GM21825 (cell line): ENCODE measurements at regions not wholly inside any gene's neighbourhood (a gene's known extent, or its start where the extent isn't known, plus 50 kb on each side); places are given as distances from the start of the nearest gene placed in this dataset.
A peak's percentile ranks its signal among the peaks of the same experiment; 100 is the strongest.
"Not testable (repeated sequence)": the region's sequence is repeated elsewhere in the genome, so short reads cannot be mapped to it uniquely, and the experiment has no call there.

ENCODE experiments used
- ATAC-seq: cut with Tn5 transposase; IDR thresholded peaks from one replicate; pipeline ENCODE4 v1.9.1; 2021; ENCODE audit warnings: mild to moderate bottlenecking, moderate library complexity; ENCODE audit not compliant: unreplicated experiment

DNA sequence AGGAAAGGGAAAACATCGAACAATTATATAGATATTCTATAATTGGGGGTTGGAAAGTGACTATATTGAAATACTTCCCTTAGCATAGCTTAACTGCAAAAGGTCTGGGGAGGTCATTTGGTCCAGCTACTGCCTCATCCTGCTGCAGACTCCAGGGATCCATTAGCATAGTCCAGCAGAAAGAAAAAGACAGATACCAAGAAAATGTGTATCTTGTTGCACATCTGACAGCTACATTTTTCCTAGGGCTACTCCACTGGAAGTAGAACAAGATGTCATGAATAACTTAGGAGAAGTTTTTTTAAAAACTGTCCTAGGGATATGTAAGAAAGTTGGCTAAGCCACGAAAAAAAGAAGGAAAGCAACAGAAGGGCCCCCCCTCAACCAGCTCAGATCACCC, 92.9 kb upstream of the SLC30A5 start:
- no peak for ATAC-seq

DNA sequence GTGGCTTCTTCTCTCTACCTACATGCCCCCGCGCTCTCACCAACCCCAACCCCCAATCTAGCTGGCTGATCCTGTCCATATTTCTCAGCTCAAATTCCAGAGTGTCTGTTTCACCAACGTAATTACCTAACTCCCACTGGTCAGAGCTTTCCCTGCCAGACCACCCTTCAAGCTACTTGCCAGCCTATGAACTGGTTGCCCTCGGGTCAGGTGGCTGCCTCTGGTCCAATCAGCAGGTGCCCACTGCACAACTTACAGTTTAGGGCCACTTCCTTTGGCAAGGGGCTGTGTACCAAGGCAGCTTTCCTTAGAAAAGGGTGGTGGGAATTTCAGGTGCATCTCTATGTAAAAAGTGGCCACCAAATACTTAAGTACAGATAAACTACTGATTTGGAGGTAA, 92.2 kb upstream of the SLC30A5 start:
- ATAC-seq = no peak

DNA sequence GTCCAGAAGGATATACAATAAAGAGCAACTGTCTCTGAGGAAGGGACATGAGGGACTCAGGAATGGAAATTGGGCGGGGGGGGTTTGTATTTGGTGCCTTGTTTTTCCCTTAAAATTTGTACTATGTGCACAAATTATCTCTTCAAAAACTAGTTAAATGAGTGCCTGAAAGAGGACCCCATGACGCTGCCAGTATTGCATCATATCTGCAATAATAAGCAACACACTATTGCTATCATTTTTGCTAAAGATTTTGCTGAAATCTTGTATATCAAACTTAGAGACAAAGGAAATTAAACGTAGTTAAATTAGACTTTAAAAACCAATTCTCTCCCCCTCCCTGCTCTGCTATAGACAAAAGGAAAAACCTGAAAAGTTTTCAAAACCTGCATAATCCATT, 89.7 kb upstream of the SLC30A5 start:
- ATAC-seq = no peak

DNA sequence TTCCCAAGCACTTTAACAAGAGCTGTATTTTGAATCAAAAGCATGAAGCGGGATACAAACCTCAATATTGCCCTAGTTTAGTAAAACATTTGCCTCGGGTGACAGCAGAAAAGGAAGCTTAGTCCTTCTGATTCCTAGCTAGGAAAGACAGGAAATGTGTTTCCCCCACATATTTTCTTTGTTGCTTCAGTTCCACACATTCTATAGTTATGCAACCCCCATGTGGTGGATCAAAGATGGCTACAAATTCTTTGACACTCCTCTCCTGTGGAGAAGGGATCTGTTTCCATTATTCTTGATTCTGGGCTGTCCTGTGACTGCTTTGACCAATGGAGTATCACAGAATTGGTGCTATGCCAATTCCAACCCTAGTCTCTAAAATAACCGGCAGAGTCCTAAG, 89.1 kb upstream of the SLC30A5 start:
- ATAC-seq = no peak

DNA sequence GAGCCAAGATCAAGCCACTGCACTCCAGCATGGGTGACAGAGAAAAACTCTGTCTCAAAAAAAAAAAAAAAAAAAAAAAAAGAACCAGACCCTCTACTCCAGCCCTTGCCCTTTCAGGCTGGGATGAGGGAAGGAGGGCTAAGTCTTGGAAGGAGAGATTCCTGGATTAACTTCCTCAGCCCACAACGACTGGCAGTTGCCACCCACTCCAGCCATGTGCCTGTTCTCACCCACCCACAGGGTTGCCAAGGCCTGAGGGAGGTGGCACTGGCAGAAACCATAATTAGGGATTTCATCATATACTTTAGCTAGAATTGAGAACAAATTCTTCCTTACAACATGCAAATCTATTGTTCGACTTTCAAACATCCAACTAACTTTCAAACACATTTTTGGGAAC, 87.8 kb upstream of the SLC30A5 start:
- no peak for ATAC-seq

DNA sequence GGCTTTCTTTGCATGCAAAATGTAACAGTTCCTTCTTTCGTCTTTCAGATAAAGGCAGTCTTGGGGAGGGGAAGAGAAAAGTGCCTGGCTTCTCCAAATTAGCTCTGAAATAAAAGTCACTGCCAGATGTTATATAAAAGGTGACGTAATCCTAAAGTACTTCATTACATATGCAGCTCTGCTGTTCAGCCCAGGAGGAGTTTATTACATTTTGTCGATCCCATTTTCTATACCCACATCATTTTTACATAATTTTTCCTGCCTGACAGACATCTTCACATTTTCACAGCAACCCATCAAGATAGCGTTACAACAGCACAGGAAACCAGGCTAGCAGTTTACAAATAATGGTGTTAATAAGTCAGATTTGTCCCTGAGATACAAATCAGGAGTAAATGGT, 86.7 kb upstream of the SLC30A5 start:
- no peak for ATAC-seq

DNA sequence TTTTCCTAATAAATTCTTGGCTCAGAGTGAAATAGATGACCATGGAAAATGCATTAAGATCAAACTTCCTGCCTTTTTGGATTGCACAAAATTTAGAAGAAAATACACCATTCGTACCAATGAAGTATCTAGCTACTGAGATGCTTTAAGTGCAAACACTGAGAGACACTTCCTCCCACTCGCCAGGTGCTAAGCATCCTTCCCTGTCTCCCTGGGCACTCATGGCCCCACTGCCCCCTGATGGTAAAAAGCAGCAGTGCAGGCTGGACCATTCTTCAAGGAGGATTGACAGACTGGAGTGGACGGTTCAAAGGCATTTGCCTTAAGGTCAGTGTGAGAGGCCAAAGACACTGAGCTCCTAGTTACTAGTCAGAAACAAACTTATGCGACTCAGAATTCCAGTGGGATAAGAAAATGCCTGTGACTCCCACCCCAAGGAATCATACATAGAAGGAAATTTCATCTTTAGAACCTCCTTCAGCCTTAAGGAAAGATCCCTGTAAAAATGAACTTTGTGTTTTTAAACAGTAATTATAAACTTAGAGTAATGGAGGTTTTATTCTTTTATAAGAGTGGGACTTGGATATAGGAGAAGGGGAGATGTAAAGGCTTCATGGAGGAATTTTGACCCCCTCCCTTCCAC, 86.0 kb upstream of the SLC30A5 start:
- peak; percentile 83 for ATAC-seq

DNA sequence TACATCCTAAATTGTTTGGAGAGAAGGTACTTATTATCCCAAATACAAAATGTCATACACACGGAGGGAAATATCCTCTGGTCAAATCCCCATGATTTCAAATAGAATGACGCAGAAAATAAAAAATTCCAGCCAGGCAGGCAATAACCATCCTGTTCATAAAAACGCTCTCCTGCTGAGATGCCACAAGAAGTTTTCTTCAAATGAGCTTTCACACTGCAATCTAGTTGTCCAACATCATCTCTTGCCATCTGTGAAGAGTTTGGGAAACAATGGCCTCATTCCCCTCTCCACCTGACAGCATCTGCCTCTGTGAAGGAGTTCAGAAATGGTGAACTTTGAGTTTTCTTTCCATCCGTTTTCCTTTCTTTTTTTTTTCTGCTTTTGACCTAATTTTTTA, 83.3 kb upstream of the SLC30A5 start:
- no peak for ATAC-seq

DNA sequence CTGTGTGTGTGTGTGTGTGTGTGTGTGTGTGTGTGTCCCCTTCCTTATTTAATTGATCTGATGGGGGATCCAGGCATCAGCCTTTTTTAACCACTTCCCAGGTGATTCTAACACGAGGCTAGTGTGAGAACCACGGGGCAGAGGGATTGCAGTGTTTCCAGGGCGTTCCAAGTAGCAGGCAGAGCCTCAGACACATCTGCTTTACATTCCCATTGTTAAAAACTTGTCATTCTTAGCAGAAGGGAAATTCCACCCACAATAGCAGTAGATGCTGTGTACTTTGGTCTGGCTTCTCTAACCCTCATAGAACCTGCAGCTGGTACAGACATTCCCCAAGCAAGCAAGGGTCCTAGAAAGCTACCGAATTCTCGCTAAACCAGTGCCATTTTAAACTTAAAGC, 81.9 kb upstream of the SLC30A5 start:
- ATAC-seq = no peak

DNA sequence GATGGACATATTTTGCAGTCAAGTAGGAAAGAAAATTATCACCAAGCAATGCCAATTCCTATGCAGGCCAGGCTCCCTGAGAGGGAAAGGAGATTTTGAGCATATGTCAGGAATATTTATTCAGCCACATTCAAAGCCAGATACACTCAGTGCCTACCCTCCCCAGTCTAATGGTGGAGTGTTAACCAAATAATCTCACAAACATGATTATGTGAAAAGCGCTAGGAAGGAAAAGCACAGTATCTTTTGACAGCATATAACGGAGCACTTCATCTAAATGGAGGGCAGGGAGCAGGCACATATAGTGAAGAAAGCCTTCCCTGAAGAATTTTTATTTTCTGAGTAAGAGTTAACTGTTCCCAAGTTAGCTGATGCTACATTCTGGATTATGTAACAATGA, 80.3 kb upstream of the SLC30A5 start:
- no peak for ATAC-seq

DNA sequence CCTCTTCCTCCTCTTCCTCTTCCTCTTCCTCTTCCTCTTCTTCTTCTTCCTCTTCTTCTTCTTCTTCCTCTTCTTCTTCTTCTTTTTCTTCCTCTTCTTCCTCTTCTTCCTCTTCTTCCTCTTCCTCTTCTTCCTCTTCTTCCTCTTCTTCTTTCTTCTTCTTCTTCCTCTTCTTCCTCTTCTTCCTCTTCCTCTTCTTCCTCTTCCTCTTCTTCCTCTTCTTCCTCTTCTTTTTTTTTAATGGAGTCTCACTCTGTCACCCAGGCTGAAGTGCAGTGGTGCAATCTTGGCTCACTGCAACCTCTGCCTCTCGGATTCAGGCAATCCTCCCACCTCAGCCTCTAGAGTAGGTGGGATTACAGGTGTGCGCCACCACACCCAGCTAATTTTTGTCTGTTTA, 79.8 kb upstream of the SLC30A5 start:
- not testable (repeated sequence) for ATAC-seq

DNA sequence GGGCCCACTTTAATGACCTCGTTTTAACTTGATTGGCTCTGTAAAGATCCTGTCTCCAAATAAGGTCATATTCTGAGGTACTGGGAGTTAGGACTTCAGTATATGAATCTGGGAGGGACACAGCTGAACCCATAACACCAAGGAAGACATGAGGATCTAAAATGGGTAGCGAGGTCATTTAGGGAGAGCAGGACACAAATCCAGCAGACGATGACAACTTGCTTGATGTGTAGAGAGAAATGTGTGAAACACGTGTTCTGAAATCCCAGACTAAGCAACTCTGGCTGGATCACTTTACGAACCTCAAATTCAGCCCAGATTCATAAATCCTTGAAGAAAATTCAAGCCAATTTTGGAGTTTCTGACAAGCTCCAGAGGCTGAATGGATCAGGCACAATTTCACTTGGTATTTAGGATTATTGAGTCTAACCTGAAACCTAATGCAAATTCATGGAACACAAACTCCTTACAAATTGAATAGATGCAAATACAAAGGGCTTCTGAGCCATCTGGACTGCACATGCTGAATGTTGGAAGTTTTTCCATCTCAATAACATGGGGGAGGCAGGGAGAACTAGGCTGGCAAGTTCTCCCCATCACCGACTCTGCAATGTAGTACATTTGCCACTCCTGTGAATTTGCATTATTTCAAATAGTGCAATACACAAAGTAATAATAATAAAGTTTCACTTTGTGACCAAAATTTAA, 74.0 kb upstream of the SLC30A5 start:
- no peak for ATAC-seq

DNA sequence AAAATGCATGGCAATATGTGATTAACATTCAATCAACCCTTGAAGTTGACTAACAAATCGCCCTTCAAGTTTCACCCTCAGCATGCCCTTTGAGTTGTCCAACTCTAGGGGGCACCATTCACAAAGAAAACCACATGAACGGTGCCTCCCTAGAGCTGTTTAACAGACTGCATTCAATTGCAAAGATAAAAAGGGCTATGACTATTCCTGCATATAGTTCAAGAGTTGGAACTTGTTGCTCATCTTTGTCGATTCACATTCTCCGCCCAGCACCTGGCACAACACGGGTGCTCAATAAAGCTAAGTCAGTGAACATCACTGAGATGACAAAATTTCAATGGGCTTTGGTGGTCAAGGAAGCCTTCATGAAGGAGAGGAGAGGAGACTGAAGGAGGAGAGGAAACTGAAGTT, 69.6 kb upstream of the SLC30A5 start:
- no peak for ATAC-seq

DNA sequence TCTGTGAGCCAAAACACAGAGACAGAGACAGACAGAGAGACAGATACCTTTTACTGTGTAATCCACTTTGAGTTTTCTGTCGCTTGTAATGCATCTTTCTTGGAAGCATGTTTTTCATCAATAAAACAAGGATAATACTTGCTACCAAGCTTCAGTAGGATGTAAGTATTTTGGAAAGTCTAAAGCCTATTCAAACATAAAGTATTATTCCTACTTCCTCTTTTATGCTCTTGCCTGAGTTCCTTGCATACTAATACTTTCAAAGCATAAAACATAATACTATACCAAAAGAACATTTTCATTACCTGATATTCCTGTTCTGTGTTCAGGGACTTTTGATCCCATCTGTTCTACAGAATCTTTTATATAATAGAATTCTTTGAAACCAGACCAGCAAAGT, 64.5 kb upstream of the SLC30A5 start:
- ATAC-seq = no peak

DNA sequence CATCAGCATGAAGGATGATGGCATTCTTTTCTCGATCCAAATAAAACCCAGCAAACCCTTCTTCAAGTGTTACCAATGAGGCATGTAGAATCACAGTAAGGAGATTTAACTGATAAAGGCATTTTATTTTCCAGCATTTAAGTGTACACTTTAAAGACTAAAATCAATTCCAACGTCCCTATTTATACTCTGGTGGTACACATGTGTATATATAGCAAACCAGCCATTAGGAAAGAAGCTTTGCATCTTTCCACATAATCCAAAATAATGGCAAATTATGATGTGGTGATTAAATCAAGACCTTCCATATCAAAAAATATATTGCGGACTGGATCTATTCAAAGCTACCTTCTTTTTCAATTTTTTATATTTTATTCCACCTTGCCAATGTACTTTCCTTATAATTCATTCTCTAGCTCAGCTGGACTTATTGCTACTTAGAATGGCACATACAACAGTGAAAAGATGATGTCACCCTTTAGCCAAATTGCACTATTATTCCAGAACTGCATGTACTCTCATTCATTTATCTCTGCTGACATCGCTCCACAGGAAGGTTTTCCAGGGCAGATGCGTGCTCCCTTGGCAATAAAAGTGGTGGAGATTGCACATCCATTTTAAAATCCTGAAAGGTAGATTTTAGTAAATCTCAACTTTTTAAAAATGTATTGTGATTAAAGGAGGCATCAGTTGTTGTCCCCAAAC, 63.3 kb upstream of the SLC30A5 start:
- ATAC-seq = no peak

DNA sequence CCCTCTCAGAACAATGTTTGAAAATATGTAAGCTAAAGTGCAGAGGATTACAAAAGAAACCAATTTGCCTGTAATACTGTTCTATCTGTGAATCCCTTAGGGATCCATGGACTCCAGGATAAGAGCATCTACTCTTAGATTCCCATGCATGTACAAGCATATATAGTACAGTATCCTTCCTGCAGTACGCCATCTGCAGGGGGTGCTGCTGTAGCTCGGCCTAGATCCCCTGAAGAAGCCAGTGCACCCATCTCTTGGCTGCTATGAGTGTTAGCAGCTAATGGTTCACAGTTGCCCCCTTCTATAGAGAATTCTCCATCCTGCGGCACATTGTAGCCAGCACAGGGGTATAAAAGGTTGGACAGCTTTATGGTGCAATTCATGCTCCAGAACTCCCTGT, 61.8 kb upstream of the SLC30A5 start:
- no peak for ATAC-seq

DNA sequence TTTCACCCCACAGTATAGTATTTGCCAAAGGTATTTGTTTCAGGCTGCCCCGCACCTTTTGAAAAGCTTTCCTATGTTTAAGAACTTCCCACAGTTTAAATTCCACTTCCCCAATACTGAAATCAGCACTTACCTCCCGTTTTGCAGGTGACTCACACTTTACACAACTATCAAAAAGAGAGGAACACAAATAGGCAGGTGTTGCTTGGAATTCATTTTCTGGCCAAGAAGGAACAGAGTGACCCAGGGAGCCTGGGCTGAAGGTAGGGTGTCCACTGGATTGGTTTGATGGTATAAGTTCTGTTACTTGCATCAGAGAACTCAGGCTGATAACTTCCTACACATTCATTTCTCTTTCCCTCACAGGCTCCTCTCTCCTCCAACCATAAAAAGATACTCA, 60.1 kb upstream of the SLC30A5 start:
- ATAC-seq = no peak

DNA sequence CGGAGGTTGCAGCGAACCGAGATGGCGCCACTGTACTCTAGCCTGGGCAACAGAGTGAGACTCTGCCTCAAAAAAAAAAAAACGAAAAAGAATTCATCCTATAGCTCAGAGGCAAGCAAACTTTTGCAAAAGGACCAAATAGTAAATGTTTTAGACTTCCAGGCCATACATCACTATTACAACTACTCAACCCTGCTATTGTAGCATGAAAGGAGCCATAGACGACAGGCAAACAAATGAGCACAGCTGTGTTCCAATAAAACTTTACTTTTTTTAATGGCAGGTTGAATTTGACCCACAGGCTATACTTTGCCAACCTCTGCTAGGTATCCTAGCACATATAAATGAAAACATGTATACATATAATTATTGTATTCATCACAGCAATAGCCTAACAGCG, 58.9 kb upstream of the SLC30A5 start:
- ATAC-seq = no peak

DNA sequence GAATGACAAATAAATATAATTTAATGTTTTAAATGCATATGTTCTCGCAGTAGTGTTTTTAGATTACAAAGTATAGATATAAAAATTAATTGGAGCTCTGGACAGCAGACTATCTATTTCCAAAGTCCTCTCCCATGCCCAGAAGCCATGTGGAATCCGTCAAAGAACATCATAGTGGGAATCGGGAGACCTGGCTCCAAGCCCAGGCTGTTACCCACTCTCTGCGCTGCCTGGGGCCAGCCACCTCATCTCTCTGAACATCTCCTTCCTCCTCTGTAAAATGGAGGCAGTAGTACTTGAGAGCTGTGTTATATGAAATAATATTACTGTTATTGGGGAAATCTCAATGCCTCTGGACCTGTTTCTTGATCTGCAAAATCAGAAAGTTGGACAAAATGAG, 58.1 kb upstream of the SLC30A5 start:
- no peak for ATAC-seq

DNA sequence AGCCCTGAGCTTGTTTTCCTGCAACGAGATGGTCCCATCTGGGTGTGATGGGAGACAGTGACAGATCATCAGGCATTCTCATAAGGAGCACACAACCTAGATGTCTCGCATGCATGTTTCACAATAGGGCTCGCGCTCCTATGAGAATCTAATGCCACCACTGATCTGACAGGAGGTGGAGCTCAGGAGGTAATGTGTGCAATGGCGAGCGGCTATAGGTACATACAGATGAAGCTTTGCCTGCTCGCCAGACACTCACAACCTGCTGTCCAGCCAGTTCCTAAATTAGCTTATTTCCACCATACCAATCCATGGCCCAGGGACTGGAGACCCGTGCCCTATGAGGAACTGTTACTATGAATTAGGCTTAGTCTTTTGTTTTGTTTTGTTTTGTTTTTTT, 55.3 kb upstream of the SLC30A5 start:
- ATAC-seq = no peak

DNA sequence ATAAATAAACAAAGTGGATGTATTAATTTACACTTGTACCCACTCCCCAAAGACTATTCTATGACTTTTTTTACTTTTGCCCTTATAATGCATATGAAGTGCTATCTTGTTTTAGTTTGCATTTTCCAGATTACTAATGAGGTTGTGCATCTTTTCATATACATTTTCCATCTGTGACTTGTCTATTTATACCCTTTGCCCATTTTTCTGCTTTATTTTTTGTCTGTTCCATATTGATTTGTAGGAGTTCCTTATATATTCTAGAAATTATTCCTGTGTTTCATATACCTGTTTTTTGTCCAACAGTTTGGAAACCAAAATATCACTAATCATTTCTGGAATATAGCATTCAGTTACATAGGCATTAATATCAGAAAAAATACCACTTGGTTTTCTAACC, 54.0 kb upstream of the SLC30A5 start:
- ATAC-seq = no peak

DNA sequence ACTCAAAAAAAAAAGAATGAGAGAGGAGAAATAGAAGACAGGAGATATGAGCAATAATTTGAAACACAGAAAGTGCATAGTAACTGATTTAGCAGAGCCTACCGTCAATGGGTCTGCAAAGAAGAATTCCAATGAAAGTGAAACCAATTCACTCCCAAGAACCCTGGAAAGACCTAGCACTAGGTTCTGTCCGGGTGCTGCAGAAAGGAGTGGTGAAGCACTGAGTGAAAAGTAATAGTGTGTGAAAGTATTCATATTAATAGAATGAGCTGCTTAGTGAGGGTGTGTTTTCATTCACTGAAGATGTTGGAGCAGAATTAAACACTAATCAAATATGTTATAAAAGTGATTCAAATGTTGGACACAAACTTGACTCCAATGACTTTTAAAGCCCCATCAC, 51.3 kb upstream of the SLC30A5 start:
- peak; percentile 12 for ATAC-seq
